GM21529 (cell line): ENCODE measurements at regions not wholly inside any gene's neighbourhood (a gene's known extent, or its start where the extent isn't known, plus 50 kb on each side); places are given as distances from the start of the nearest gene placed in this dataset.
"Not testable (repeated sequence)": the region's sequence is repeated elsewhere in the genome, so short reads cannot be mapped to it uniquely, and the experiment has no call there.

Source experiments
- ATAC-seq: cut with Tn5 transposase; IDR thresholded peaks from one replicate; pipeline ENCODE4 v1.9.1; 2021; ENCODE audit not compliant: unreplicated experiment

DNA sequence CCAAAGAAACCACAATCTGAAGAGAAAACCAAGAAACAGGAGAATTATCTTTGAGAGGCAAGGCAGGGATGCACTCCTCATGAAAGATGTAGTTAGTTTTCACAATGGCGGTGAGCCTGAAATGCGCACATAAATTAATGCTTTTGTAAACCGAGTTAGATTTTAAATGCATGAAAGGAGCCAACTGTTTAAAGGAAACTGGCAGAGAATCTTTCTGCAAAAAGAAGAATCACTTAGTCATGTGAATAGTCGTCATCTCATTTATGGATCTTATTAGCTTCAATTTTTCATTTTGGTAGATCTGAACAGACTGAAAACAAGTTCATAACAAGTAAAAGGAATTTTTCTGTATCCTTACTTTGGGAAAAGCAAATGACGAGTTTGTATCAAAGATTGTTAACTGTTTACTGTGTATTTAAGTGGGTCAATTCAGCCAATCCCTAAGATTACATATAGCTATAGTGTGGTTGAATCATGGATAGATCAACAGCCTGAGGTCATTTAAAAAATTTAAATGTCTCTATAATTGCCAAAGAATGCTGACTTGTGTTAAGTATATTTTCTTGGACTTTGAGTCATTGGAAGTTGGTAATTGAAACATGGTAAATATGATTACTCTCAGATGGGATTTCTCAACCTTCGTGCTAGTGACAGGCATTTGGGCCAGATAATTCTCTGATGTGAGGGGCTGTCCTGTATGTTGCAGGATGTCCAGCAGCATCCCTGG lies 226.6 kb upstream of the KAZN start:
- ATAC-seq, result no peak

DNA sequence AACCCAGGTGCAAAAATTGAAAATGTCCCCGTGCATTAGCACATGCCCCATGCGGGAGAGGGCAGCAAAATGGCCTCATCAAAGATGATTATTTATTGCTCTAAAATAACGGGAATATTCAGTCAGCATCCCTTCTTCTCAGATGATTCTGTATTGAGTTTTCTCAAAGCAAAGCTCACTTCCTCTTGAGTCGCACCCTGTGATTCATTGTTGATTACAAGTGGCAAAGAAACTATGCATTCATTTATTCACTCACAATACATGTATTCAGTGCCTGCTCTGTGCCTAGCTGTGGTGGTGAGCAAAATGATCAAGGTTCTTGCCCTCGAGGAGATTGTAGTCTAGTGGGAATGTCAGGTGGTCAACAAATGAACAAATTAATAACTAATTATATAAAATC lies 226.0 kb upstream of the KAZN start:
- no peak for ATAC-seq

DNA sequence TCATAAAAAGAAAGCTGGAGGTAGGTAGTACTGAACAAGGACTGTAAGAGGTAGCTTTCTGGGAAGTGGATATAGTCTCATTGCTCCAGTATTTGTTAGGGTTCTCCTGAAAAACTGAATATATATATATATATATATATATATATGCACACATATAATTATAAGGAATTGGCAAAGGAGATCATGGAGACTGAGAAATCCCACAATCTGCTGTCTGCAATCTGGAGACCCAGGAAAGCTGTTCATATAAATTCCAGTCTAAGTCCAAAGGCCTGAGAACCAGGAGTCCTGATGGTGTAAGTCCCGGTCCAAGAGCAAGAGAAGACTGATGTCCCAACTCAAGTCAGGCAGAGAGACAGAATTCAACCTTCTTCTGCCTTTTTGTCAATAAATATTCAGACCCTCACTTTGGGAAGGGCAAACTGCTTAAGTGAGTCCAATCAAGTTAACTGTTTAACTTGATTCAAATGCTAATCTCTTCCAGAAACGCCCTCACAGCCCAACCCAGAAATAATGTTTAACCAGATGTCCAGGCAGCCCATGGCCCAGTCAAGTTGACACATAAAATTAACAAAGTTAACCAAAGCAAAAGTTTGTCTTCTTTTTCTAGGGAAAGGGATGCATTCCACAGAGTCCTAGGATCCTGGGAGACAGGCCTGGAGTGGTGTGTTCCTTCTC lies 225.3 kb upstream of the KAZN start:
- ATAC-seq, result no peak

DNA sequence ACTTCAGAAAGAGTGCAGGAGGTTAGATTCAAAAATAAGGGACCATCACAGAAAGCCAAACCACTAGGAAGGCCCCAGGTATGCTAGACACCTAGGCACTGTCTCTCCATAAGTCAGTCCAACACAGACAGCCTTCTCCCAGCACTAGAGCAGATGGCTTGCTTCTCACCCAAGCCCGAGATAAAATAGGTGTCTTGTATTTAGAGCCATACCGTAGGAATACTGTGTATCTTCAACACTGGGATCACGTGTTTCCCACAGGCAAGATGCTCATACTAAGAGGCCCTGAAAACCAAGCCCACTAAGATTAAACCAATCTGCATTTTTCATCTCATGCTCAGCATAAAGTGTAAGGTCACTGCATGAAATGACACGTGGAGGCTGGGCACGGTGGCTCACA lies 223.3 kb upstream of the KAZN start:
- no peak for ATAC-seq

DNA sequence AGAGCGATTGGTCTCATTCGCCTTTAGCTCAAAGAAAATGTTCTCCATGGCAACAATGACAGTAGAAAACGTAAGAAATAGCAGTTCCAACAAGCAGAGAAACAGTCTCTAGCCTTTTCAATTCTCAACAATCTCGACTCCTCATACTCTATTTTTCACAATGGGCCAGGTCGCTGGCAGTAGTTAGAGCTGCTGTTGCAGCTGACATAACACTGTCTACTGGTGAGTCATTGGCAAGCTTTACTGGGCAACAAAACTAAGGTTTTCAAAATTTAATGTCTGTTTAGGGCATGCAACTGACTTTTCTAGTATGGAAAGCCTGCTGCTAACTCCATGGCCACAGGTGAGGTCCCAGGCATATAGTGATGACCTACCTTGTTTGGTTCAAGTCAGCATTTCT lies 221.1 kb upstream of the KAZN start:
- no peak for ATAC-seq

DNA sequence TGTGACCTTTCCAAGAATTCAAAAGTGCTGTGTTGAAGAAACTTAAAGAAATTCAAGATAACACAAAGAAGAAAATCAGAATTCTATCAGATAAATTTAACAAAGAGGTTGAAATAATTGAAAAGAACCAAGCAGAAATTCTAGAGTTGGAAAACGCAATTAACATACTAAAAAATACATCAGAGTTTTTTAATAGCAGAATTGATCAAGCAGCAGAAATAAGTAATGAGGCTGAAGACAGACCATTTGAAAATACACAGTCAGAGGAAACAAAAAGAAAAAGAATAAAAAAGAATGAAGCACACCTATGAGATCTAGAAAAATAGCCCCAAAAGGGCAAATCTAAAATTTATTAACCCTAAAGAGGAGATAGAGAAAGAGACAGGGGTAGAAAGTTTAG lies 218.1 kb upstream of the KAZN start:
- no peak for ATAC-seq

DNA sequence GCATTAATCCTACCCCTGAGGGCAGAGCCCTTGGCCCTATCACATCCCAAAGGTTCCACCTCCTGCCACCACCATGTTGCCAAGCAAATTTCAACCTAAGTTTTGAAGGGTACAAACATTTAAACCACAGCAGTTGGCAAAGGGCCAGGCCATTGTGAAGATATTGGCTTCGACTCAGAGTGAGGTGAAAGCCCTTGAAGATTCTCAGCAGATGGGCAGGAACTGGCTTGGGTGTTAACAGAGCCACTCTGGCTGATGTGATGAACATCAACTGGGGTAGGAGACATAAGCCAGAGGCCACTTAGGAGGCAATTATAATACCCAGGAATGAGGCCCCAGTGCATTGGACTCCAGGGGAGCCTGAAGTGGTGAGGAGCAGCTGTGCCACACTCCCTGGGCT lies 207.7 kb upstream of the KAZN start:
- no peak for ATAC-seq

DNA sequence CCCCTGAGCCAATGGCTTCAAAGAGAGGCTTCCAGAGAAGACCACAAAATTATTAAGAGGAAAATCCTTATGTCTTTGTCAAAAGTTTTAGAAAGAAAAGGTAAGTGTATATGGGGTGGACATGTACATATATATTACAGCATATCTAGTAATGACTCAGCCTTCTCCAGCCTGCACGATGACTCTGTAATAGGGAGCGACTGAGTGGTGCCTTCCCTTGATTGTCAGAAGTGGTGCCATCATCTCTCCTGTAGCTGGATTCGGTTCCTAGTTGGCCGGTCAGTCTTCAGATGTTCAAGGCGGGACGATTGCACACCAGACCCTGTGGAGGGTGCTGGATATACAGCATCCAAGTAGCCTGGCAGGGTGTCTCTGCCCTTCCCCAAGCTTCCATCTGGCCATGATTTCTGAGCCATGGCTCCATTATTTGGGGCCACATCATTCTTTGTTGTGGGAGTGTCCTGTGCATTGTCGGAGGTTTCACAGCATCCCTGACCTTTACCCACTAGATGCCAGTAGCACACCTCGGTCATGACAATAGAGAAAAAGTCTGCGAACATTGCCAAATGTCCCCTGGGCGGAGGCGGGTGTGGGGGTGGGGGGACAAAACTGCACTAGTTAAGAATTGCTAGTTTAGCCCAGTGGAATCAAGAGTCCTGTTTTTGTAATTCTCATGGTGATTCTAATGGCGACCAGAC lies 206.2 kb upstream of the KAZN start:
- no peak for ATAC-seq

DNA sequence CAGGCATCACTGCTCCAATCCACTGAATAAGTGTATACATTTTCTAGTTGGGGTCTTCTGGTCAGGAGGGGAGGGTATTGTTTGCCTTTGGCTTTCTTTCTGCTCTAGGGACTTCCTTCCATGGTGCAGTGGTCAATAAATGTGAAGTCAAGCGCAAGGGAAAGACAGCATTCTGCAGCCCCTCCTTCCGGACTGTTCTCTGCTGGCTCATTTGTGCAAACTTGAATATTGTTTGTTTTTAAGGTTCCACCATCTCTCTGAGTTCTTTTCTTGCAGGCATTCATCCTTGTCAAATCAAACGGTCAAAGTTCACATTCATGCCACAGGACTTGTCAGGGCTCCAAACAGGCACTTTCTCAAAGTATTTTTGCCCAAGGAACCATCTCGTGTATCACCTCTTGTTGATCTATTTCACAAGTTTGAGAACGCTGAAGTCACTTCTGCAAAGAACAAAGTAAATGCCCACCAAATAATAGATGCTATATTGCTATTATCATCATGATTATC lies 205.6 kb upstream of the KAZN start:
- ATAC-seq, result no peak

DNA sequence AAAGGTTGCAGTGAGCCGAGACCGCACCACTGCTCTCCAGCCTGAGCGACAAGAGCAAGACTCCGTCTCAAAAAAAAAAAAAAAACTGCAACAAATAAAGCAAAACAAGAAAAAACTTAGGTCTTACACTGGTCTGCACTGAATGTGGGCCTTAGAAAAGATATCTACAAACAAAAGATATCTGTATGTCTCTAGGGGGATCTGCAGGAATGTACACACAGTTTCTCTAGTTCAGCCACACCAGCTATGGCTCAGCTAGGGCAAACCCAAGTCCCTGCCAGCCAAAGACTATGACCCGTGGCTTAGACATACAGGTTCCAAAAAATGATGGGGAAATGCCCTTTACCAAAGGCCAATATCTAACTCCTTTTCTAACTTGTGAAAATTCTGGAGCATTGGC lies 202.4 kb upstream of the KAZN start:
- ATAC-seq, result no peak

DNA sequence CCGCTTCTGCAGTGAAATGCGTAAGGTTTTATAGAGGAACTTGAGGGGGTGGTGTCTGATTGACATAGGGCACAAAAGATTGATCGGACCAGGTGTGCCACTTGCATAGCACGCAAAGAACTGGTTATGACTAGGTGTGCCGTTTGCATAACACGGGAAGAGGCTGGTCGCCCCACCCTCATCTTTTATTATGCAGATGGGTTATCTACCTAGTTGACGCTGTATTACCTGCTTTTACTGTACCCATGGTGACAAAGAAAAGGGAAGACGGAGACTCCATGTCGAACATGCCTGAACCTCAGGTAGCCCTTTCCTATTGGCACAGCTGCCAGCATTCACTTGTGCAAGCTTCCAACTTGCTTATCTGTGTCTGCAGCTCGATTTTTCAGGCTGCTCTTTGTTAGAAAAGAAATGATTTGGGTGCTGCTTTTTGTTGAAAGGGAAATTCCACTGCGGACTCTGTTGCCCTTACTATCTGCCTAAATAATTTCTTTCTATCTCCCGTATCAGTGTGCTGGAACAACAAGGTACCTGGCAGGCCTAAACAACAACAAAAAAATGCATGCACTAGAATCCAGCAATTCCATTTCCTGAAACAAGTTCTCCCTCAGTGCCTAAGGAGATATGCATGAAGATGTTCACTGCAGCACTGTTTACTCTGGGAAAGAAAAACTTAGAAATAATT lies 194.4 kb upstream of the KAZN start:
- ATAC-seq, result no peak

DNA sequence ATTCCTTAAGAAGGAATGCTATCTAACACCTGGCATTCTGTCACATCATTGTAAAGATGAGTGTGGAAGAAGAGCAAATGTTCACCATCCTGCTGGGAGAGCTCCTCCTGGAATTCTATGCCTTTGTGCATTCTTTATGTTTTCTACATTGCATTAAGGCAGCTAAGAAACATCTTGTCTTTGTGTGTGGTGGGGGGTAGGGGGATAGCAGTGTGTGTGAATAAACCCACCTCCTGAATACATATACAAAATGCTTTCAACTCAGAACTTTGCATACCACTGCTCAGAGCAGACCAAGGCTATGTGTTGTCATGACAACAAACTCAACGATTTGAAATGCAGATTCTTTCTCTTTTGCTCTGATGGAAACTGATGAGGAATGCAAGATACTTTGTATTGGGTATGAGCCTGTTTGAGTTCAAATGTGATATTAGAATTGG lies 193.6 kb upstream of the KAZN start:
- ATAC-seq, result no peak

DNA sequence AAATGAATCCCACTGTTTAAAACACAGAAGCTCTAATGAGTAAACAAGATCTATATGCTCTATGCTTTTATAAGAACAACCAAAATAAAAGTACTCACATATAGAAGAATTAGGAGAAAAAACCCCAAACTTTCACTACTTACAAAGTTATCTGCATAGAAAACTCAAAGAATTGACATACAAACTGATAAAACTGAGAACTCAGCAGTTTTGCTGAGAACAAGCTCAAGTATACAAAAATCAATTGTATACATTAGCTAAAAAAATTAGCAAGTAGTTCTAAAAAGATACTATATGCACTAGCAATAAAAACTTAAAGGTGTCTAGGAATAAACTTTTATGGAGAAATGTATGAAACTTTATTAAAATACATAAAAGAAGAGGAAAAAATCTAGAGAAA lies 186.2 kb upstream of the KAZN start:
- ATAC-seq, result no peak

DNA sequence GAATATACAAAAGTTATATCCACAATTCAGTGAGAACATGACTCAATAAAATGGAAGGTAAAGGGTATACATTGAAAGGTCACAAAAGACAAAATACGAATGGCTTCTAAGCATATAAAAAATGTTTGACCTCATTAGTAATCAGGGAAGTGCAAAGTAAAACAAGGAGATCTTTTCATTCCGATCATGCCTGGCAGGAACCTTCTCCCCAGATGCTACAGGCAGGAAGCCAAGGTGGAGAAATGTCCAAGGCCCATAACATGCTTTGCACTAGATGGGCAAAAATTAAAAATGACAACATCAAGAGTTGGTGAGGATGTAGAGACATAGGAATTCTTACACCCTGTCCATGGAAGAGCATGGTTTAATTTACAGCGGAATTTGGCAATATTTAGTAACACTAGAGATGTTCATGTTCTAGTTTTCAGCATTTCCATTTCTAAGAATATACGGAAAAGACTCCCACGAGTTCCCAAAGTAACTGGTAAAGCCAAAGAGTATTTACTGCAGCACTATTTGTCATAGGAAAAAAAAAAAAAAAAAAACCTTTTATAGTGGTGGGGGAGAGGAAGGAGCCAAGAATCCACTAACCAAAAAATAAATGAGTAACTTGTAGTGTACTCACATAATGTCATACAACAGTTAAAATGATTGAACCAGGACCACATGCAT lies 184.5 kb upstream of the KAZN start:
- ATAC-seq, result no peak

DNA sequence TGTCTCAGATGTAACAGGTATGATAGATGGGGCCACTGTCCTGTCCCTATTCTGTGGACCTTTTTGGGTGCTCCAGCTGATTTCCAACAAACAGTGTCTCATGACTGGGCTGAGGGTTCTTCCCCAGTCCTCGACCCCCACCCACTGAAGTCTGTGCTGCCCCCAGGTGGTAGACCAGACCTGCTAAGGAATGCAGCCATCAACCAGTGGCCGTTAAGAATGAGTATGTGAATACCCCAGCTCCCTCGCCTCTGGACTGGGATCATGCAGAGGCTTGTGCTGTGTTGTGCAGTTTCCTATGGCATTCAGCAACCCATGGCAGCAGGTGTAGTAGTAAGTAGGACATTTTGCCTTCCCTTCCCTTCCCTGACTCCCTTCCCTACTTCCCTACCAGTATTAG lies 183.1 kb upstream of the KAZN start:
- ATAC-seq, result no peak

DNA sequence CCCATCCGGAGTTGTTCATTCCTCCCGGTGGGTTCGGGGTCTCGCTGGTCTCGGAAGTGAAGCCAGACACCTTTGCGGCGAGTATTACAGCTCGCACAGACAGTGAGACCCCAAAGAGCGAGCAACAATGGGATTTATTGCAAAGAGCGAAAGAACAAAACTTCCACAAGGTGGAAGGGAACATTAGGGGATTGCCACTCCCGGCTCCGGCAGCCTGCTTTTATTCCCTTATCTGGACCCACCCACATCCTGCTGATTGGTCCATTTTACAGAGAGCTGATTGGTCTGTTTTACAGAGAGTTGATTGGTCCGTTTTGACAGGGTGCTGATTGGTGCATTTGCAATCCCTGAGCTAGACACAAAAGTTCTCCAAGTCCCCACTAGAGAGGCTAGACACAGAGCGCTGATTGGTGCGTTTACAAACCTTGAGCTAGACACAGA lies 178.7 kb upstream of the KAZN start:
- ATAC-seq, result not testable (repeated sequence)

DNA sequence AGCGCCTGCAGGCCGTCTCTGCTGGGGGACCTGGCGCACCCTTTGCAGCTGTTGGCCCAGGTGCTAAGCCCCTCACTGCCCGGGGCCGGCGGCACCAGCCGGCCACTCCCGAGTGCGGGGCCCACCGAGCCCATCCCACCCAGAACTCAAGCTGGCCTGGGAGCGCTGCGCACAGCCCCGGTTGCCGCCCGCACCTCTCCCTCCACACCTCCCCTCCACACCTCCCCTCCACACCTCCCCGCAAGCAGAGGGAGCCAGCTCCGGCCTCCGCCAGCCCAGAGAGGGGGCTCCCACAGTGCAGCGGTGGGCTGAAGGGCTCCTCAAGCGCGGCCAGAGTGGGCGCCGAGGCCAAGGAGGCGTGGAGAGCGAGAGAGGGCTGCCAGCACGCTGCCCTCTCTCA lies 177.8 kb upstream of the KAZN start:
- no peak for ATAC-seq

DNA sequence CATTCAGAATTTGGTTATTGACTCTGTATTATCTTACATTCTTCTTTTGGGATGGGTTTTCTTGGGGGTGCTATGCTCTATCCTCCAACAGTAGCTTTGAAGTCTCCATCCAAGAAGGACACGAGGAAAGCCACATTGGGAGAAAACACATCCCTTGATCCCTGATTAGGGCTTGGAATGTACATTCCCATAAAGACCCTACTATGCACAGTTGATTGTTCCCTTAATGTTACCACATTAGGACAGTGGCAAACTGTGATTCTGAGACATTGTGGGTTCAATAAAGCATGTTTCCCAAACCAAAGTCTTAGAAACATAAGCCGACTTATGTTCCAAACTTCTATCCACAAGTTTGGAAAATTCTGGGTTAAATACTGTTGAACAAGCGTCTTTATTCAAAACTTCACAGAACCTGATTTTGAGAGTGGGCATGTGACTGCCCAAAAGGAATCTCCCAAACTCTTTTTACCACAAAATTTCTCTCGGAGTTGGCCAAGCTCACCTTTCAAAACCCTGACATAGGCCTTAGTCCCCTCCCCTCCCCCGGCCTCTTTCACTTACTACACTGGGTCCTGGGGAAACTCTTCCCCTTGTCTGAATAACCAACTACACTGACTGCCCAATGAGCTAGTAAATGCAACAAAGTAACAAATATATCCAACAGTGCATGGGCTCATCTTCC lies 177.0 kb upstream of the KAZN start:
- ATAC-seq, result no peak

DNA sequence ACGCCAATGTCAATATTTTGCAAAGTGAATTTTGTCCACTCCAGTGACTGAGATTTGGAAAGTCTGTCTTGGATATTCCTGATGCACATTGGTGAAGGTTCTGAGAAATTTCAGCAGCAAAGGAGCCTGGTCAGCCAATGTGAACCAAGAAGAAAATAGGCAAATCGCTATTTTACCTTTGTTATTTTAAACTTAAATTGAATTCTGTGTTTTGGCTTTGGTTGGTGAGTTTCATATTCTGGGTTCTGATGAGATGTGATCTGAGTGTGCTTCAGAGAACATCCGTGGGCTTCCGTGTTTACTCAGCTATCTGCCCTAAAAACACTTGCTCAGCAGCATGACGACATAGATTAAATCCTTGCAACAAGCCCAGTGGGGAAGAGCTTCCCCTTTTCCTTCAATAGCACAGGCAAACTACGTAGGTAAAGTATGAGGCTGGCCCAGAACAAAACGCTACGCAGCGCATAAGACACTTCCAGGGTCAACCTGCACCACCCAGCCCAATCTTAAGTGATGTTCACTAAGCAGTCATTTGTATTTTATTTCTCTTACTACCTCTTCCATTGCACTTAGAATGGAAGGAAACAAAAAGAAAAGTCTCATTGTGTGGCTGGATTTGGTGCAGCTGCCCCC lies 176.4 kb upstream of the KAZN start:
- no peak for ATAC-seq
